COLO668 (cell line): ENCODE measurements at regions not wholly inside any gene's neighbourhood (a gene's known extent, or its start where the extent isn't known, plus 50 kb on each side); places are given as distances from the start of the nearest gene placed in this dataset.
"Not testable (repeated sequence)": the region's sequence is repeated elsewhere in the genome, so short reads cannot be mapped to it uniquely, and the experiment has no call there.

Experiments used
- DNase-seq: peaks from one replicate; lab custom pipeline; 2025; ENCODE audit not compliant: unreplicated experiment; lab: John Stamatoyannopoulos, UW

GRCh38 chr7:67878808-67879207, 882.2 kb downstream of the TYW1 start:
- no peak for DNase-seq

GRCh38 chr7:67882843-67883242, 886.2 kb downstream of the TYW1 start:
- no peak for DNase-seq

DNA sequence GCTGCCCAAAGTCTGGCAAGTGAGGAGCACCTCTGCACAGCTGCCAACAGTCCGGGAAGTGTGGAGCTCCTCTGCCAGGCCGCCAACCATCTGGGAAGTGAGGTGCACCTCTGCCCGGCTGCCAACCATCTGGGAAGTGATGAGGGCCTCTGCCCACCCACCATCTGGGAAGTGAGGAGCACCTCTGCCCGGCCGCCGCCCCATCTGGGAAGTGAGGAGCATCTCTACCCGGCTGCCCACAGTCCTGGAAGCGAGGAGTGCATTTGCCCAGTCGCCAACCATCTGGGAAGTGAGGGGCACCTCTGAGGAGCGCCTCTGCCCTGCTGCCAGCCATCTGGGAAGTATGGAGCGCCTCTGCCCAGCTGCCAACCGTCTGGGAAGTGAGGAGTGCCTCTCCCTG, 893.7 kb downstream of the TYW1 start:
- DNase-seq, result no peak

DNA sequence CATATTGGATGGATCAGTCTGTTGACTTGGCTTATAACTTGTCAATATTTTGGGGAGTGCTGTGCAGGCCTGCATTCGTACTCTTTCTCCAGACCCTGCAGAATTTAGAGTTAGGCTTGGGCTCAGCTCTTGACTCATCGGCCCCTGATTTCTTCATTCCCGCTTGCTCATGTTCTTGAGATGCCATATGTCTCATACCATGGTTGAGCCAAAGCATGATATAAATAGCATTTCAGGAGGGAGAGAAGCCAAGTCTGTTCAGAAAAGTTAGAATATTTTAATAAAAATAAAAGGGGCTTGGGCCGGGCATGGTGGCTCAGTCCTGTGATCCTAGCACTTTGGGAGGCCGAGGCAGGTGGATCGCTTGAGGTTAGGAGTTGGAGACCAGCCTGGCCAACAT, 898.1 kb downstream of the TYW1 start:
- DNase-seq, result no peak

DNA sequence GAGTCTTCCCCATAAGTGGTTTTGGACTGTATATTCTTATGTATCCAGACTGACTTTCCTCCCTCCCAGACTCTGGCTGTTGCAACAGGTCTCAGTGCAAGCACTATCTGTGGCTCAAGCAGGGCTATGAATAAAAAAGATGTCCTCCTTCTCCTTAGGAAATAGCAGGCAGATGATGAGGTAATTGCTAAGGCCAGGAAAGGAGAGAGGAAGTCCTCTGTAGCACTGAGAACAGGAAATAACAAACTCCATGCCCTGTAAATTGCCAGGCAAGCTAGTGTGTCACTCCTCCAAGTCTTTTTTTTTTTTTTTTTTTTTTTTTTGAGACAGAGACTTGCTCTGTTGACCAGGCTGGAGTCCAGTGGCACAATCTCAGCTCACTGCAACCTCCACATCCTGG, 900.1 kb downstream of the TYW1 start:
- DNase-seq, result no peak

- no peak for DNase-seq
Observed at GRCh38 chr7:67900456-67900855, 903.8 kb downstream of the TYW1 start.

DNA sequence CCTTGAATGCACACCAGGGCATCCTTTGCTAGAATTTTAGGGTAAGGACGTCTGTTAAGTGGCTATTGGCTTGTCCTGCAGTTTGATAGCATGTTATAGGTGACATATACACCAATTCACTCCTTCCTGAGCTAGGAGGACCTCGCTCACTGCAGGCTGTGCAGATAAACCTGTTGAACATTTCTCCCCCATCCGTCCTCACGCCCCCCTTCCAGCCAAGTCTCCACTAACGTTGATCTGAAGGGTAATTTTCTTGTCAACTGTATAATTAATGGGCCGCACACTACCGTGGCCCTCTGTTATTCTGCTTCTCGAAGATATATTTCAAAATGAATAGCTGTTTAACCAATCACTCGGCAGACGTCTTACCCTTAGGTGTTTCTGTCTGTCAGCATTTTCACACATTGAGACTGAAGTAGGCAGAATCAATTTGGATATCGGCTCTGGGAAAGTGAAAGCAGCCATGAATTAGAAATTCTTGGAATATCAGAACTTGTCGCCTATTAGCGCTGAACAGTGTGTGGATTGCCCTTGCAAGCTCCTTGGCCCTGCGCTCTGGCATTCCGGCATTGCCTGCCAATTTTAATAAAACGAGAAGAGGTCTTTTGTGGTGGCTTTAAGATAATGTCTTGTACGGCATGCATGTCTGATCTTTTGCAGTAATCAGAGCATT, 905.3 kb downstream of the TYW1 start:
- DNase-seq, result no peak

DNA sequence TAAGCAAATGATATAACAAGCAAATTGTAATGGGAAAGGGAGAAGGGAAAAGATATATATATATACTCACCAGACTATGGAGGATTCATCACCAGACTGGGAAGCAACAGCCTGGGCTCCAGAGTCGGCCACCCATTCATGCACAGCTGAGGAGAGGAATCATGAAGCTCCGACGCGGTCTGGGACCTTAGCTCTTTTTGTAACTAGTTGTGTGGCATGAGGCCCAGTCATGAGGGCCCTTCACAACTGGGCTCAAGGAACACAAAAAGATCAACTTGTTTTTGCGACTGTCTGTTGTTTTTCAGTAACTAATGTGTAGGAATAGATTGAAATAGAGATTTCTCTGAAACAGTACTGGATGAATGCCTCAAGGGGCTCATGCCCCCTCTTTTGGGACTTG, 911.2 kb downstream of the TYW1 start:
- DNase-seq, result no peak

DNA sequence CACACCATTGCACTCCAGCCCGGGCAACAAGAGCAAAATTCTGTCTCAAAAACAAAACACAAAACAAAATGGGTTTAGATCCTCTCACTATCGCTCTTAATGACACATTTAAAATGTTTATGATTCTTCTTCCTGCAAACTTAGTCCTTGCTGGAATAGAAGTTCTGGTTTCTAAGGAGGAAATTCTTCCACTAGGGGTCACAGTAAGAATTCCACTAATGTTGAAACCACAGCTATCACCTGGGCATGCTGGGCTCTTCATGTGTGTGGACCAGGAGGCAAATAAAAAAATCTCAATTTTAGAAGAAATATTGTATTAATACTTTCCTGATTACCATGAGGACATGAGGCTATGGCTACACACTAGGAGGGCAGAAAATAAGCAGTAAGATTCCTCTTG, 915.8 kb downstream of the TYW1 start:
- DNase-seq, result no peak

DNA sequence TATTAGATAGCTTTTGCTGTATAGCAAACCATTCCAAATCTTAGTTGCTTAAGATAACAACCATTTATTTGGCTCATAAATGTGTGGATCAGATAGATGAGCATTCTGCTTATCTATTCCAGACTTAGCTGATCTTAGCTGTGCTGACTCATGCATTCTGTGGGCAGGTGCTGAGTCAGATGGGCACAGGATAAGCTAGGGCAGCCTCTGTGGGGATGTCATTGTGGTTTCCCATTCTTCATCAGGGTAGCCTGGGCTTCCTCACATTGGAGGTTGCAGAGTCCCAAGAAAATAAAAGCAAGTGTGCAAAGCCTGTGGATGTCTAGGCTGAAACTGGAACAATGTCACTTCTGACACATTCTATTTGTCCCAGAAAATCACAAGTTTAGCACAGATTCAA, 917.0 kb downstream of the TYW1 start:
- no peak for DNase-seq

- DNase-seq, result not testable (repeated sequence)
Observed at GRCh38 chr7:67916111-67916510, 919.5 kb downstream of the TYW1 start.

- DNase-seq, result peak; percentile 6
Observed at GRCh38 chr7:67916571-67917436, 920.2 kb downstream of the TYW1 start.

GRCh38 chr7:67917437-67917755, 920.8 kb downstream of the TYW1 start:
- no peak for DNase-seq

DNA sequence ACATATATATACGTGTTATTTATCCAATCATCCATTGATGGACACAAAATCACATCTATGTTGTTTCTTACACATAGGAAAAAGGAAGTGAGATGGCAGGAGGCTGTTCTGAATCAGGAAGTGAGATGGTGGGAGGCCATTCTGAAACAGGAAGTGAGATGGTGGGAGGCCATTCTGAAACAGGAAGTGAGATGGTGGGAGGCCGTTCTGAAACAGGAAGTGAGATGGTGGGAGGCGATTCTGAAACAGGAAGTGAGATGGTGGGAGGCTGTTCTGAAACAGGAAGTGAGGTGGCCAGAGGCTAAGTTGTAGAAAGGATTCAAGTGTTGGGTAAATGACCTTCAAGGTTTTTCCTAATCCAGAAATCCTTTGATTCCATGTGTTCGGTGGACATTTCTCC, 921.5 kb downstream of the TYW1 start:
- DNase-seq, result no peak

GRCh38 chr7:67923286-67923685, 926.7 kb downstream of the TYW1 start:
- DNase-seq, result no peak

GRCh38 chr7:67928141-67928540, 931.5 kb downstream of the TYW1 start:
- DNase-seq, result no peak

GRCh38 chr7:67936447-67936846, 939.8 kb downstream of the TYW1 start:
- DNase-seq, result not testable (repeated sequence)

GRCh38 chr7:67940400-67940799, 943.8 kb downstream of the TYW1 start:
- no peak for DNase-seq

DNA sequence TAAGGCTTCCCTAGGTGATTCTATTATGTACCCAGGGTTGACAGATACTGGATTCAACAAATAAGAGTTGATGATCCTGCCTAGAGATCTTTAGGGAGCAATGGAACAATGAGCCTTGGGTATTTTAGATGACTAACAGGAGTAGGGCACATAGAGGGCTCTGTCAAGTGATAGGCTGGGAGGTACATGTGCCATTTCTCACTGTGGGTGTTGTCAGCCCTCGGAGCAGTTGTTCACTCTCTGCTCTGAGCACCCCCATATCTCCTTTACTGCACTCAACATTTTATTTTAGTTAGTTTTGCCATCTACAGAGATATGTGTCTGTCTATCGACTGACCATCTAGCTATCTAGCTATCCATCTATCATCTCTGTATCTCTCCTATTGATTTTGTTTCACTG, 950.6 kb downstream of the TYW1 start:
- no peak for DNase-seq

- DNase-seq, result no peak
Observed at GRCh38 chr7:67947646-67948045, 951.0 kb downstream of the TYW1 start.

GRCh38 chr7:67950321-67951083, 953.9 kb downstream of the TYW1 start:
- no peak for DNase-seq

DNA sequence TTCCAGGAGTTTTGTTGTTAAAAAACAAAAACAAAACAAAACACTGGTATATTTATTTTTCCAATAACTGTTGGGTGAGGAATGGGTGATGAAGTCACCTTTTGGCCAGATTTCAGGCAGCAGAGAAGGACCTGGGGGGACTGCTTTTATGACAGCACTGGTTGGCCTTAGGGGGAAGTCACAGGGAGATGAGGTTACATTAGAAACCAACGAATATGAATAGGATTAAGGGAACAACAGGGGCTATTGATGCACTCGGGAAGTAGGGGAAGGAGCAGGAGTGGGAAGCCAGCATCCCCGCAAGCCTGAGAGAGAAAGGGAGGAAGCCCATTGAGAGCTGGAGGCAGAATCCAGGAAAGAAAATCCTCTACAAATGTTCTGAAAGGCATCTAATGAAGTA, 958.4 kb downstream of the TYW1 start:
- DNase-seq, result no peak
